Gastroesophageal sphincter (tissue), 4 donors: ENCODE measurements at regions not wholly inside any gene's neighbourhood (a gene's known extent, or its start where the extent isn't known, plus 50 kb on each side); places are given as distances from the start of the nearest gene placed in this dataset.
"Not testable (repeated sequence)": the region's sequence is repeated elsewhere in the genome, so short reads cannot be mapped to it uniquely, and the experiment has no call there.

Source experiments
- ATAC-seq: fragments of 150-250 bp; one replicate; pipeline ENCODE4 v1.9.1; 2016; ENCODE audit warnings: mild to moderate bottlenecking, moderate library complexity
- H3K27ac ChIP-seq, 4 donors: fragments of 200-600 bp; sonication (generic) in 3 of 4; 1 replicate in 3 of 4; 2 replicates in 1 of 4; pipeline ENCODE4 v1.5.1; 2016 to 2019
- H3K27me3 ChIP-seq: fragments of 200-600 bp; sonication (generic); one replicate; pipeline ENCODE4 v1.5.1; 2019
- H3K36me3 ChIP-seq, 2 donors: fragments of 200-600 bp; sonication (generic); one replicate each; pipeline ENCODE4 v1.5.1; 2019; ENCODE audit warnings: control low read depth in 1 of 2
- H3K4me1 ChIP-seq, 3 donors: fragments of 200-600 bp; sonication (generic); 1 replicate in 2 of 3; 2 replicates in 1 of 3; pipeline ENCODE4 v1.5.1; 2016 to 2019; ENCODE audit warnings: control low read depth in 2 of 3
- H3K4me3 ChIP-seq, 2 donors: fragments of 200-600 bp; sonication (generic); one replicate each; pipeline ENCODE4 v1.5.1; 2019; ENCODE audit warnings: mild to moderate bottlenecking in 1 of 2, moderate library complexity in 1 of 2
- H3K9me3 ChIP-seq, 3 donors: fragments of 200-600 bp; sonication (generic); one replicate each; pipeline ENCODE4 v1.5.1; 2017 to 2019; ENCODE audit warnings: control low read depth in 2 of 3
- EP300 ChIP-seq: sonication (generic); formaldehyde crosslinking; IDR thresholded peaks from one replicate; pipeline ENCODE4 v1.6.1; 2017; ENCODE audit warnings: antibody characterized with exemption, mild to moderate bottlenecking
- POLR2A ChIP-seq, 2 donors: fragments of 450-650 bp; IDR thresholded peaks; one replicate each; pipeline ENCODE4 v1.6.1; 2017; ENCODE audit warnings: antibody characterized with exemption in 2 of 2, mild to moderate bottlenecking in 2 of 2, moderate library complexity in 1 of 2
- POLR2AphosphoS5 ChIP-seq: sonication (generic); formaldehyde crosslinking; IDR thresholded peaks from one replicate; pipeline ENCODE4 v1.6.1; 2017; ENCODE audit warnings: antibody characterized with exemption
- whole genome bisulfite sequencing, 2 donors: methylation state at CpG; one replicate each; pipeline ENCODE4 v1.1.5; 2018; ENCODE audit warnings: low coverage in 1 of 2; 5-methylcytosine and 5-hydroxymethylcytosine counted together
- TF ChIP-seq, protein P1 (sequence below), 4 experiments: fragments of 200-600 bp in 2 of 4; fragments of 450-650 bp in 2 of 4; sonication (generic) in 1 of 4; IDR thresholded peaks; one replicate each; pipeline ENCODE4 v1.5.1; 2017 to 2019; ENCODE audit warnings: antibody characterized with exemption in 4 of 4, mild to moderate bottlenecking in 2 of 4, moderate library complexity in 2 of 4

DNA sequence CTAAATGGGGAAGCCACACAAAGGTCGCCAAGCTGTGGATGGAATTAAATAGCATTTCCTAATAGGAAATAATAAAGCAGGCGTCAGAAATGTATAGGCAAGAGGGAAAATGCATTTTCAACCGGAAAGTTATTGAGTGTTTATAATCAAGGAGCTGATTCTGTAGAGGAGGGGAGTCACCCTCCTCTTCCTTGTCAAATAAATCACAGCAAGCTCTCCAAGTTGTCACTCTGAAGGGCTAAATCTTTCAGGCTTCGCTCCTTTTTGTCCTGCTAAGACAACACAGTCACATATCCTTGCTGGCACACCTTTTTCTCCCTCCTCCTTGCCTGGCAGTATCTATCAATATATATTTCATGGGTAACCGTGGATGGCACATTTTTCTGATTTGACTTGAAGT is 338.4 kb downstream of the SATB1 start:
- ATAC-seq, result no peak
- 37 to 58% methylated on average over 3 to 5 of the region's 5 CpGs for WGBS, 2 donors
- H3K4me3 ChIP-seq, result no peak overlapping the region

DNA sequence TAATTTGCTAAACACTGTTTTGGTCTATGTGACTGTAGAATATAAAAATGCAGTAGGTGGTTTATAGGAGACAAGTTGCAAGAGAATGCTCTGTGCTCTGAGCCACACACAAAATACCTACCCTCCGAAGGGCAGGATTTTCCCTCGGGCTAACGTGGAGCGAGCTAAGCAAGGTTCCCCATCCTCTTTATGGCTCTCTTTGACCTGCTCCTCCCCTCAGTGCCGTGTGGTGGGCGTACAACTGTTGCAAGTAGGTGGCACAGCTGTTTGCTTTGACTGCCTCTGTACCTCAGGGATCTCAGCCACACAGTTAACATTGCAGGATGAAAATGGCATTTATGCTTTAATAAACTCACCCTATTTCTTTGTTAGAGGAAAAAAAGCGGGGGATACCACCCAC is 339.1 kb downstream of the SATB1 start:
- no peaks in the 10 kb centered on the region for H3K9me3 ChIP-seq
- no peaks in the 10 kb centered on the region for H3K36me3 ChIP-seq
- H3K4me1 ChIP-seq, result no peaks in the 10 kb centered on the region
- WGBS, 2 donors, result 70 to 80% methylated on average over 5 to 6 of the region's 7 CpGs
- H3K27ac ChIP-seq, result no peak overlapping the region
- no peak for TF ChIP-seq POLR2A (IDR thresholded peaks at IDR 0.05)
- no peak for TF ChIP-seq POLR2AphosphoS5
- TF ChIP-seq EP300, result no peak
- TF ChIP-seq, protein P1, sequence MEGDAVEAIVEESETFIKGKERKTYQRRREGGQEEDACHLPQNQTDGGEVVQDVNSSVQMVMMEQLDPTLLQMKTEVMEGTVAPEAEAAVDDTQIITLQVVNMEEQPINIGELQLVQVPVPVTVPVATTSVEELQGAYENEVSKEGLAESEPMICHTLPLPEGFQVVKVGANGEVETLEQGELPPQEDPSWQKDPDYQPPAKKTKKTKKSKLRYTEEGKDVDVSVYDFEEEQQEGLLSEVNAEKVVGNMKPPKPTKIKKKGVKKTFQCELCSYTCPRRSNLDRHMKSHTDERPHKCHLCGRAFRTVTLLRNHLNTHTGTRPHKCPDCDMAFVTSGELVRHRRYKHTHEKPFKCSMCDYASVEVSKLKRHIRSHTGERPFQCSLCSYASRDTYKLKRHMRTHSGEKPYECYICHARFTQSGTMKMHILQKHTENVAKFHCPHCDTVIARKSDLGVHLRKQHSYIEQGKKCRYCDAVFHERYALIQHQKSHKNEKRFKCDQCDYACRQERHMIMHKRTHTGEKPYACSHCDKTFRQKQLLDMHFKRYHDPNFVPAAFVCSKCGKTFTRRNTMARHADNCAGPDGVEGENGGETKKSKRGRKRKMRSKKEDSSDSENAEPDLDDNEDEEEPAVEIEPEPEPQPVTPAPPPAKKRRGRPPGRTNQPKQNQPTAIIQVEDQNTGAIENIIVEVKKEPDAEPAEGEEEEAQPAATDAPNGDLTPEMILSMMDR (IDR thresholded peaks at IDR 0.05), result no peak
- H3K4me3 ChIP-seq, result no peak overlapping the region
- ATAC-seq, result no peak
- H3K27me3 ChIP-seq, result no peaks in the 10 kb centered on the region

More for the DNA sequence above, 338.4 kb downstream of the SATB1 start:
- Histone ChIP-seq H3K9me3 (no peaks in the 10 kb centered on the region), H3K36me3 (no peaks in the 10 kb centered on the region), H3K4me1 (no peaks in the 10 kb centered on the region), H3K27ac (no peak overlapping the region), H3K27me3 (no peaks in the 10 kb centered on the region)
- no peak for TF ChIP-seq POLR2A (IDR thresholded peaks at IDR 0.05)
- TF ChIP-seq, protein P1 (IDR thresholded peaks at IDR 0.05), result no peak
- no peak for TF ChIP-seq EP300
- no peak for TF ChIP-seq POLR2AphosphoS5

DNA sequence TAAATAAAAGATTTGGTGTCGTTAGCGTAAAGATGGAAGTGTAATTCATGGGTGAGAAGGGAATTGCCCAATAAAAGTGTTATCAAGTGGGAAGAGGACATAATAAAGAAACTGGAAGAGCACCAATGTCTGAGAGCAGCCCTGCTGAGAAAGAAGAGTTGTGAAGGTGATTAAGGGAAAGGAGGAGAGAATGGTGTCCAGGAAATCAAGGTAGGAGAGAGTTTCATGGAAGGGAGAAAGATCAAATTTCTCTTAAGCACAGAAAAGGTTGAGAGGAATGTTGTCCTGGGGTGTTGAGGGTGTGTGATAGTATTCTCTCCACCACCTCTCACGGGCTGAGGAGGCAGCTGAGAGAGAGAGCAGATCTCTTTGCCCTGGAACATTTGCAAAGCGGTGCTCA is 339.7 kb downstream of the SATB1 start:
- Histone ChIP-seq H3K27me3 (no peaks in the 10 kb centered on the region), H3K27ac (no peak overlapping the region), H3K4me1 (no peaks in the 10 kb centered on the region), H3K9me3 (no peaks in the 10 kb centered on the region), H3K4me3 (no peak overlapping the region), H3K36me3 (no peaks in the 10 kb centered on the region)
- TF ChIP-seq POLR2A (IDR thresholded peaks at IDR 0.05) (no peak), POLR2AphosphoS5 (no peak), EP300 (no peak)
- TF ChIP-seq, protein P1 (IDR thresholded peaks at IDR 0.05), result no peak
- ATAC-seq, result no peak
- 69 to 86% methylated on average over 4 of the region's 4 CpGs for WGBS, 2 donors

DNA sequence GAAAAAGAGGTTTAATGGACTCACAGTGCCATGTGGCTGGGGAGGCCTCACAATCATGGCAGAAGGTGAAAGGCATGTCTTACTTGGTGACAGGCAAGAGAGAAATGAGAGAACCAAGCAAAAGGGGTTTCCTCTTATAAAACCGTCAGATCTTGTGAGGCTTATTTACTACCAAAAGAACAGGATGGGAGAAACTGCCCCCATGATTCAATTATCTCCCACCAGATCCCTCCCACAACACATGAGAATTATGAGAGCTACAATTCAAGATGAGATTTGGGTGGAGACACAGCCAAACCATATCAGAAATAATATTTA is 340.8 kb upstream of the TBC1D5 start:
- H3K4me1 ChIP-seq, H3K27ac ChIP-seq, H3K9me3 ChIP-seq, H3K36me3 ChIP-seq, H3K4me3 ChIP-seq, ATAC-seq, H3K27me3 ChIP-seq: not testable (repeated sequence)
- 78 to 89% methylated on average over 1 of the region's 1 CpG for WGBS, 2 donors

DNA sequence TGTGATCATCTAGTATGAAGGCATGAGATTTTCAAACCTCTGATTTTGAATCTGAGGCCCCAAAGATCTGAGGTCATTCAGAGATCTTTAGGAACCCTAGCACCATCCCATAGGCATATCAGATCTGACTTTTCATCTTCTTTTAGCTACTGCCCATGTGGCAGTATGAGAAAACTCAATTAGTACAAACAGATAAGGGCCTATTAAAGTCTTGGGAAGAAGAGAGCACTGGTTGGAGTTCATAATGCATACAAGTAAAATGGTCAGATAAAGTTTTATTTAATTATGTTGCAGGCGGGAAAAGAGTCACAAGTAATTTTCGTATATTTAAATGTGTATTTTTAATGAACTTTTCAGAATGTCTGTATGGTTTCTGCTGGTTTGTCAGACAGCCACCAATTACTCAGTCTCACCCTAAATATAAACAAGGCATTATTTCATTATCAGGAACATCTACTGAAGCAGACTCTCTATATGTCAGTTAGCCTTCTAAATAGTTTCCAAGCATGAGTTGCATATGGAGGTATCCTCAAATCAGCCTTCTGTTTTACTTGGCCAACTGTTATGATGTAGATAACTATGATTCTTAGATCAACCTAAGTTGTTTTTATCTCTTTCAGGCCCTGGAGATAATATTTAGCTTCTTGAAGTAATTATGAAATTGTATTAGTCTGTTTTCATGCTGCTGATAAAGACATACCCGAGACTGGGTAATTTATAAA is 340.3 kb upstream of the TBC1D5 start:
- H3K27ac ChIP-seq, result no peak overlapping the region
- TF ChIP-seq POLR2A (IDR thresholded peaks at IDR 0.05) (no peak), POLR2AphosphoS5 (no peak), EP300 (no peak)
- TF ChIP-seq, protein P1 (IDR thresholded peaks at IDR 0.05), result no peak
- no peaks in the 10 kb centered on the region for H3K9me3 ChIP-seq
- H3K4me1 ChIP-seq, result no peaks in the 10 kb centered on the region
- ATAC-seq, result no peak
- 85 to 88% methylated on average over 3 of the region's 3 CpGs for WGBS, 2 donors
- H3K4me3 ChIP-seq, result no peak overlapping the region
- H3K36me3 ChIP-seq, result no peaks in the 10 kb centered on the region
- no peaks in the 10 kb centered on the region for H3K27me3 ChIP-seq
